ENCODE measurements at regions not wholly inside any gene's neighbourhood (a gene's known extent, or its start where the extent isn't known, plus 50 kb on each side); places are given as distances from the start of the nearest gene placed in this dataset.
A peak's percentile ranks its signal among the peaks of the same experiment; 100 is the strongest.

DNA sequence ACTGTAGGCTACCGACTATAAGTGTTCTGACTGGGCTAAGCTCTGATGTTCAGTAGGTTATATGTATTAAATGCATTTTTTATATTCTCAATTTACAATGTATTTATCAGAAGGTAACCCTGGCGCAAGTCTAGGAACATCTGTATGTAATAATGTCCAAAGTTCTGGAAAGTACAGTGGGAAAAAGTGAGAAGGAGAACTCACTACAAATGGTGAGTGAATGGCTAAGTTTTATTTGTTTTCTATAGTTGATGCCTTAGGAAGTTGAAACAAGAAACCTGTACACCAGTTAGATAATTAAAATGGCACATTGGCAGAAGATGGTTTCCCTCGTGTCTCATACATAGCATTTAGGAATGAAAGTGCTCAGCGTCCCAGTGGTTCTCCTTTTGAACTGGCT, 333.4 kb upstream of the THRB start:
- intact Hi-C loops (cut with DNase I), result no loop called here
- Histone ChIP-seq H3K36me3 (no peaks in the 10 kb centered on the region), H3K4me1 (peaks cover 18% of the 10 kb centered on the region), H3K27me3 (no peaks in the 10 kb centered on the region), H3K9me3 (no peaks in the 10 kb centered on the region), H3K27ac (no peak overlapping the region), H3K4me3 (no peak overlapping the region)
- TF ChIP-seq POLR2AphosphoS5 (IDR thresholded peaks at IDR 0.05; ENCODE audit: insufficient read depth in 1 of 2, low read depth in 1 of 2), result no peak
- no peak for TF ChIP-seq POLR2A (IDR thresholded peaks at IDR 0.05)
- no peak for TF ChIP-seq CTCF (IDR thresholded peaks at IDR 0.05)
- no peak for DNase-seq (ENCODE audit: extremely low spot score in 2 of 2)

- Histone ChIP-seq H3K27ac (no peak overlapping the region), H3K9me3 (no peaks in the 10 kb centered on the region), H3K27me3 (no peaks in the 10 kb centered on the region), H3K4me3 (peak overlapping the region in 1 of 2 donors; percentile 53), H3K36me3 (no peaks in the 10 kb centered on the region), H3K4me1 (peaks cover 18% of the 10 kb centered on the region)
- no peak for DNase-seq (ENCODE audit: extremely low spot score in 2 of 2)
- TF ChIP-seq POLR2AphosphoS5 (IDR thresholded peaks at IDR 0.05; ENCODE audit: insufficient read depth in 1 of 2, low read depth in 1 of 2), result no peak
- no peak for TF ChIP-seq POLR2A (IDR thresholded peaks at IDR 0.05)
- no peak for TF ChIP-seq CTCF (IDR thresholded peaks at IDR 0.05)
- intact Hi-C loops (cut with DNase I), result no loop called here
These were observed 333.9 kb upstream of the THRB start for GRCh38 chr3:24828551-24828950.

DNA sequence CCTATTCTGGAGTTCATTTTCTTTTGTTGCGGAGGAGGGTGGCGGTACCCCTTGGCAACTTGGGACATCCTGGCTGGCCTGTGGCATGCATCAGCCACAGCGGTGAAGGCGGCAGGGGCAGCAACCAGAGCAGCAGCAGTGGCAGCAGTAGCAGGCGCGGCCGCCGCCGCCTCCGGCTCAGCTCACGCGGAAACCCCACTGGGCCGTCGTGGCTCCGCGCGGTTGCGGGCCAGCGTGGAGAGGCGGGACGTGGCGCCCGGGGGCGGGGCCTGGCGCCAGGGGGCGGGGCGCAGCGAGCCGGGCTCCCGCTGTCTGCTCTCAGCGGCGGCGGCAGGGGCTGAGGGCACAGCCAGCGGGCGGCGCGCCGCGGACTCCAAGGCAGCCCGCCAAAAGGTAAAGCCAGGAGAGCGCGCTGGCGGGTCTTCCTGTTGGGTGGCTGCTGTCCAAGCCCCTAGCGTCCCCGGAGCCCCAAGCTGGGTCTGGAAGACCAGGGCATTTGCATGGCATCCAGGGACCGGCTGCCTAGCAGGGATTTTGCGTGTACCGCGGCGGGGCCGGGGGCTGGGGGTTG, 334.4 kb upstream of the THRB start:
- Histone ChIP-seq H3K4me3 (peak overlapping the region; percentile 53), H3K9me3 (no peaks in the 10 kb centered on the region), H3K36me3 (no peaks in the 10 kb centered on the region), H3K27me3 (no peaks in the 10 kb centered on the region), H3K27ac (no peak overlapping the region), H3K4me1 (peaks cover 18% of the 10 kb centered on the region)
- no peak for DNase-seq (ENCODE audit: extremely low spot score in 2 of 2)
- no peak for TF ChIP-seq CTCF (IDR thresholded peaks at IDR 0.05)
- TF ChIP-seq POLR2A (IDR thresholded peaks at IDR 0.05), result no peak
- no peak for TF ChIP-seq POLR2AphosphoS5 (IDR thresholded peaks at IDR 0.05; ENCODE audit: insufficient read depth in 1 of 2, low read depth in 1 of 2)
- intact Hi-C loops (cut with DNase I), result no loop called here

DNA sequence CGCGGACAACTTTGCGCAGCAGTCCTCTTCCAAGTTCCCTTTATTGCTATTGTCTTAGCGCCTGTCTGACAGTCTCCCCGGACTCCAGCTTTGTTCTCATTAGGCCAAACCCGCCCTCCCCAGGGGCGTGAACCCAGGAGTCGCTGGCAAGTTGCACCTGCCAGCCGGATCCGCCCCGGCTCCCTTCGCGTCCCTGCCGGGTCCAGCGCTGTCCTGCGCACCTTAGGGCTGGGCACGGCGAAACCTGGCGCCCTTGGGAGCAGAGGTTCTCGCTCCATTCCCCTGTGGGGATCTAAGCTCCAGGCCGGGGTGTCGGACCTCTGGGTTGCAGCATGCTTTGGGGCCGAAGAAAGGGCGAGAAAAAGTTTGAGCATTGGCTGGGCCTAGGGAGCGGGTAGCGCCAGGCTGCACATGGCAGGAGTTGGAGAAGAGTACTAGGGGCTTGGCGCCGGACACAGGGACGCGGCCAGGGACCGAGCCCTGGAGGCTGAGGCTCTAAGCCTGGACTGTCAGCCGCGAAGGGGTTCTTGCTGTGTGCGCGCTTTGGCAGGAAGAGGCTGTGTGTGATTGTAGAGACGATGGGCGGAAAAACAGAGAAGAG, 335.1 kb upstream of the THRB start:
- Histone ChIP-seq H3K4me1 (peaks cover 18% of the 10 kb centered on the region), H3K4me3 (peak overlapping the region; percentile 53), H3K27me3 (no peaks in the 10 kb centered on the region), H3K36me3 (no peaks in the 10 kb centered on the region), H3K27ac (no peak overlapping the region), H3K9me3 (no peaks in the 10 kb centered on the region)
- DNase-seq (ENCODE audit: extremely low spot score in 2 of 2), result no peak
- intact Hi-C loops (cut with DNase I), result no loop called here
- no peak for TF ChIP-seq POLR2AphosphoS5 (IDR thresholded peaks at IDR 0.05; ENCODE audit: insufficient read depth in 1 of 2, low read depth in 1 of 2)
- no peak for TF ChIP-seq POLR2A (IDR thresholded peaks at IDR 0.05)
- TF ChIP-seq CTCF (IDR thresholded peaks at IDR 0.05), result no peak
